GM23338 (cell line): ENCODE measurements at regions not wholly inside any gene's neighbourhood (a gene's known extent, or its start where the extent isn't known, plus 50 kb on each side); places are given as distances from the start of the nearest gene placed in this dataset.

Experiments used
- ATAC-seq: fragments of 200-7000 bp; cut with Tn5 transposase; 3 replicates; pipeline ENCODE4 v1.9.1; 2020
- DNase-seq: peaks from one replicate; pipeline ENCODE4 v3.0.0-alpha.2; 2015; ENCODE audit warnings: low spot score
- H2AFZ ChIP-seq: fragments of 200-600 bp; sonication (generic); 2 replicates; pipeline ENCODE4 v1.8.0; 2016; ENCODE audit warnings: antibody characterized with exemption, mild to moderate bottlenecking, moderate library complexity
- H3F3A ChIP-seq: fragments of 200-600 bp; sonication (generic); replicated peaks from 2 replicates; pipeline ENCODE4 v1.8.0; 2017; ENCODE audit warnings: antibody characterized with exemption, mixed run types, low read depth
- H3K27ac ChIP-seq: fragments of 200-600 bp; sonication (generic); 2 replicates; pipeline ENCODE4 v1.6.1; 2016; ENCODE audit warnings: low read depth
- H3K27me3 ChIP-seq: fragments of 200-600 bp; sonication (generic); 2 replicates; pipeline ENCODE4 v1.8.0; 2016; ENCODE audit warnings: mild to moderate bottlenecking, mixed run types, moderate library complexity; ENCODE audit not compliant: insufficient read depth
- H3K36me3 ChIP-seq: fragments of 200-600 bp; sonication (generic); 2 replicates; pipeline ENCODE4 v1.8.0; 2016; ENCODE audit warnings: mild to moderate bottlenecking; ENCODE audit not compliant: insufficient read depth
- H3K4me1 ChIP-seq: fragments of 200-600 bp; sonication (generic); 2 replicates; pipeline ENCODE4 v1.8.0; 2016; ENCODE audit warnings: mild to moderate bottlenecking, moderate library complexity; ENCODE audit not compliant: insufficient read depth
- H3K4me2 ChIP-seq: fragments of 200-600 bp; sonication (generic); 2 replicates; pipeline ENCODE4 v1.7.1; 2017; ENCODE audit warnings: mixed run types
- H3K4me3 ChIP-seq: fragments of 200-600 bp; sonication (generic); 2 replicates; pipeline ENCODE4 v1.6.1; 2016; ENCODE audit warnings: mixed run types
- H3K79me2 ChIP-seq: fragments of 200-600 bp; sonication (generic); replicated peaks from 2 replicates; pipeline ENCODE4 v1.8.0; 2017; ENCODE audit warnings: mild to moderate bottlenecking; ENCODE audit not compliant: insufficient read depth
- H3K9me2 ChIP-seq: fragments of 200-600 bp; sonication (generic); 2 replicates; pipeline ENCODE4 v1.8.0; 2017; ENCODE audit not compliant: insufficient read depth
- H4K20me1 ChIP-seq: fragments of 200-600 bp; sonication (generic); replicated peaks from 2 replicates; pipeline ENCODE4 v1.8.0; 2017; ENCODE audit warnings: mild to moderate bottlenecking; ENCODE audit not compliant: insufficient read depth
- H3K27ac Mint-ChIP-seq: 2 replicates; pipeline ENCODE4 v1.8.0; 2020; ENCODE audit warnings: inconsistent platforms, mild to moderate bottlenecking, moderate library complexity, mixed read lengths
- H3K27me3 Mint-ChIP-seq: 3 replicates; pipeline ENCODE4 v1.8.0; 2022; ENCODE audit warnings: low read depth, mild to moderate bottlenecking, moderate library complexity, mixed read lengths, inconsistent platforms; ENCODE audit not compliant: insufficient read depth, poor library complexity
- H3K36me3 Mint-ChIP-seq: 3 replicates; pipeline ENCODE4 v1.8.0; 2021; ENCODE audit warnings: low read depth, mild to moderate bottlenecking, inconsistent platforms, moderate library complexity, mixed read lengths
- H3K4me1 Mint-ChIP-seq: 3 replicates; pipeline ENCODE4 v1.8.0; 2020; ENCODE audit warnings: mild to moderate bottlenecking, inconsistent platforms, mixed read lengths
- H3K4me3 Mint-ChIP-seq: 3 replicates; pipeline ENCODE4 v1.8.0; 2021; ENCODE audit warnings: moderate library complexity, mild to moderate bottlenecking, inconsistent platforms, mixed read lengths
- H3K9me3 Mint-ChIP-seq: 3 replicates; pipeline ENCODE4 v1.8.0; 2020; ENCODE audit warnings: moderate library complexity, mild to moderate bottlenecking, inconsistent platforms, mixed read lengths
- CREB1 ChIP-seq: fragments of 250-450 bp; sonication (Bioruptor Pico); IDR thresholded peaks from 2 replicates; pipeline ENCODE4 v1.5.0; 2020; ENCODE audit warnings: low read depth, mild to moderate bottlenecking, moderate library complexity
- EZH2 ChIP-seq: fragments of 200-600 bp; sonication (generic); IDR thresholded peaks from one replicate; pipeline ENCODE4 v1.8.0; 2017; ENCODE audit warnings: antibody characterized with exemption, mild to moderate bottlenecking, low read depth; ENCODE audit not compliant: unreplicated experiment
- EZH2phosphoT487 ChIP-seq: fragments of 200-600 bp; sonication (generic); IDR thresholded peaks from one replicate; pipeline ENCODE4 v1.8.1; 2018; ENCODE audit warnings: antibody characterized with exemption; ENCODE audit not compliant: unreplicated experiment
- JUNB ChIP-seq: IDR thresholded peaks from one replicate; pipeline ENCODE4 v1.6.1; 2016; ENCODE audit warnings: antibody characterized with exemption; ENCODE audit not compliant: unreplicated experiment
- NANOG ChIP-seq: IDR thresholded peaks from 2 replicates; pipeline ENCODE4 v1.6.1; 2016; ENCODE audit warnings: antibody characterized with exemption, borderline replicate concordance
- POLR2AphosphoS5 ChIP-seq: IDR thresholded peaks from 2 replicates; pipeline ENCODE4 v1.6.1; 2016; ENCODE audit warnings: antibody characterized with exemption, low read depth
- STAT1 ChIP-seq: IDR thresholded peaks from one replicate; pipeline ENCODE4 v1.6.1; 2016; ENCODE audit warnings: antibody characterized with exemption; ENCODE audit not compliant: unreplicated experiment
- ZNF114 ChIP-seq: fragments of 250-450 bp; sonication (Bioruptor Pico); IDR thresholded peaks from 2 replicates; pipeline ENCODE4 v1.5.0; 2020; ENCODE audit warnings: mild to moderate bottlenecking, moderate library complexity
- TF ChIP-seq, protein P1 (sequence below): IDR thresholded peaks from one replicate; pipeline ENCODE4 v1.6.1; 2018; ENCODE audit warnings: antibody characterized with exemption; ENCODE audit not compliant: unreplicated experiment
- TF ChIP-seq, protein P2 (sequence below): IDR thresholded peaks from 2 replicates; pipeline ENCODE4 v1.6.1; 2016; ENCODE audit warnings: antibody characterized with exemption
- TF ChIP-seq, protein P3 (sequence below): fragments of 250-450 bp; sonication (Bioruptor Pico); IDR thresholded peaks from 2 replicates; pipeline ENCODE4 v1.5.0; 2020; ENCODE audit warnings: mild to moderate bottlenecking, moderate library complexity
- TF ChIP-seq, protein P4 (sequence below), 2 experiments: fragments of 200-600 bp in 1 of 2; sonication (generic) in 1 of 2; conservative IDR thresholded peaks; 2 replicates each; pipeline versions ENCODE4 v1.5.1 to v1.6.1; 2016 to 2017; ENCODE audit warnings: antibody characterized with exemption in 2 of 2, low read depth in 2 of 2, mild to moderate bottlenecking in 2 of 2, moderate library complexity in 1 of 2

DNA sequence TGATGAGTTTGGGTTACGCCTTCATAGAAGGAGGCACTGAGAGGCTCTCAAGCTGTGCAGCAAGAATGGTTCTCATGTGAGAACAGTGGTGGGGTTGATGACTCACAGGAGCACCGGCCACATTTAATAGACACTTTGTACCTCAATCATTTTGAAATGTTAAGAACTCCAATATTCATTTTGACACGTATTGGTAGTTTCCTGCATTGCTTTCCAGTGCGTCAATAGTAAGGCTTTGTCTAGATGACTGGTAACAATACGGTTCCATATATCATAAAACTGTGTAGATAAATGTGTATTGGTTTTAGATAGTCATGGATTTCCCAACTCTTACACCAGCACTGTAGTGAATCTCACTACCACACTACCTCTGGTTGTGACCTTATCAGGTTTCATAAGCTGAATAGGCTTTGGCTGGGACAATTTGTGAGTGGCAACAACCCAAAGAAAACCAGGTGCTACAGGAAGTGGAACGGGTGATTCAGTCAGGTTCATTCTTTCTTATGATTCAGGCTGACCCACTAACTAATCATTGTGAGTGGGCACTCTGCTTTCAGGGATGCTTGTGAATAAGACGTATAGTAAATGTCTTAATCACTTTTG, 362.6 kb downstream of the KLF5 start:
- ATAC-seq (no peak), DNase-seq (no peak)
- no peaks in the 10 kb centered on the region for H3F3A ChIP-seq
- H3K4me1 Mint-ChIP-seq: no peaks in the 10 kb centered on the region
- no peak overlapping the region for H3K4me3 Mint-ChIP-seq
- no peak overlapping the region for H2AFZ ChIP-seq
- no peak overlapping the region for H3K4me3 ChIP-seq
- H3K36me3 ChIP-seq: no peaks in the 10 kb centered on the region
- no peaks in the 10 kb centered on the region for H3K9me2 ChIP-seq
- no peak overlapping the region for H3K4me2 ChIP-seq
- no peak overlapping the region for H3K27ac Mint-ChIP-seq
- no peaks in the 10 kb centered on the region for H3K4me1 ChIP-seq
- no peaks in the 10 kb centered on the region for H4K20me1 ChIP-seq
- H3K27me3 Mint-ChIP-seq: no peaks in the 10 kb centered on the region
- no peak for TF ChIP-seq NANOG
- TF ChIP-seq, protein P1, sequence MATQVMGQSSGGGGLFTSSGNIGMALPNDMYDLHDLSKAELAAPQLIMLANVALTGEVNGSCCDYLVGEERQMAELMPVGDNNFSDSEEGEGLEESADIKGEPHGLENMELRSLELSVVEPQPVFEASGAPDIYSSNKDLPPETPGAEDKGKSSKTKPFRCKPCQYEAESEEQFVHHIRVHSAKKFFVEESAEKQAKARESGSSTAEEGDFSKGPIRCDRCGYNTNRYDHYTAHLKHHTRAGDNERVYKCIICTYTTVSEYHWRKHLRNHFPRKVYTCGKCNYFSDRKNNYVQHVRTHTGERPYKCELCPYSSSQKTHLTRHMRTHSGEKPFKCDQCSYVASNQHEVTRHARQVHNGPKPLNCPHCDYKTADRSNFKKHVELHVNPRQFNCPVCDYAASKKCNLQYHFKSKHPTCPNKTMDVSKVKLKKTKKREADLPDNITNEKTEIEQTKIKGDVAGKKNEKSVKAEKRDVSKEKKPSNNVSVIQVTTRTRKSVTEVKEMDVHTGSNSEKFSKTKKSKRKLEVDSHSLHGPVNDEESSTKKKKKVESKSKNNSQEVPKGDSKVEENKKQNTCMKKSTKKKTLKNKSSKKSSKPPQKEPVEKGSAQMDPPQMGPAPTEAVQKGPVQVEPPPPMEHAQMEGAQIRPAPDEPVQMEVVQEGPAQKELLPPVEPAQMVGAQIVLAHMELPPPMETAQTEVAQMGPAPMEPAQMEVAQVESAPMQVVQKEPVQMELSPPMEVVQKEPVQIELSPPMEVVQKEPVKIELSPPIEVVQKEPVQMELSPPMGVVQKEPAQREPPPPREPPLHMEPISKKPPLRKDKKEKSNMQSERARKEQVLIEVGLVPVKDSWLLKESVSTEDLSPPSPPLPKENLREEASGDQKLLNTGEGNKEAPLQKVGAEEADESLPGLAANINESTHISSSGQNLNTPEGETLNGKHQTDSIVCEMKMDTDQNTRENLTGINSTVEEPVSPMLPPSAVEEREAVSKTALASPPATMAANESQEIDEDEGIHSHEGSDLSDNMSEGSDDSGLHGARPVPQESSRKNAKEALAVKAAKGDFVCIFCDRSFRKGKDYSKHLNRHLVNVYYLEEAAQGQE: no peak
- TF ChIP-seq EZH2: no peak
- TF ChIP-seq, protein P2, sequence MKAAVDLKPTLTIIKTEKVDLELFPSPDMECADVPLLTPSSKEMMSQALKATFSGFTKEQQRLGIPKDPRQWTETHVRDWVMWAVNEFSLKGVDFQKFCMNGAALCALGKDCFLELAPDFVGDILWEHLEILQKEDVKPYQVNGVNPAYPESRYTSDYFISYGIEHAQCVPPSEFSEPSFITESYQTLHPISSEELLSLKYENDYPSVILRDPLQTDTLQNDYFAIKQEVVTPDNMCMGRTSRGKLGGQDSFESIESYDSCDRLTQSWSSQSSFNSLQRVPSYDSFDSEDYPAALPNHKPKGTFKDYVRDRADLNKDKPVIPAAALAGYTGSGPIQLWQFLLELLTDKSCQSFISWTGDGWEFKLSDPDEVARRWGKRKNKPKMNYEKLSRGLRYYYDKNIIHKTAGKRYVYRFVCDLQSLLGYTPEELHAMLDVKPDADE: no peak
- no peak for TF ChIP-seq JUNB
- TF ChIP-seq, protein P3, sequence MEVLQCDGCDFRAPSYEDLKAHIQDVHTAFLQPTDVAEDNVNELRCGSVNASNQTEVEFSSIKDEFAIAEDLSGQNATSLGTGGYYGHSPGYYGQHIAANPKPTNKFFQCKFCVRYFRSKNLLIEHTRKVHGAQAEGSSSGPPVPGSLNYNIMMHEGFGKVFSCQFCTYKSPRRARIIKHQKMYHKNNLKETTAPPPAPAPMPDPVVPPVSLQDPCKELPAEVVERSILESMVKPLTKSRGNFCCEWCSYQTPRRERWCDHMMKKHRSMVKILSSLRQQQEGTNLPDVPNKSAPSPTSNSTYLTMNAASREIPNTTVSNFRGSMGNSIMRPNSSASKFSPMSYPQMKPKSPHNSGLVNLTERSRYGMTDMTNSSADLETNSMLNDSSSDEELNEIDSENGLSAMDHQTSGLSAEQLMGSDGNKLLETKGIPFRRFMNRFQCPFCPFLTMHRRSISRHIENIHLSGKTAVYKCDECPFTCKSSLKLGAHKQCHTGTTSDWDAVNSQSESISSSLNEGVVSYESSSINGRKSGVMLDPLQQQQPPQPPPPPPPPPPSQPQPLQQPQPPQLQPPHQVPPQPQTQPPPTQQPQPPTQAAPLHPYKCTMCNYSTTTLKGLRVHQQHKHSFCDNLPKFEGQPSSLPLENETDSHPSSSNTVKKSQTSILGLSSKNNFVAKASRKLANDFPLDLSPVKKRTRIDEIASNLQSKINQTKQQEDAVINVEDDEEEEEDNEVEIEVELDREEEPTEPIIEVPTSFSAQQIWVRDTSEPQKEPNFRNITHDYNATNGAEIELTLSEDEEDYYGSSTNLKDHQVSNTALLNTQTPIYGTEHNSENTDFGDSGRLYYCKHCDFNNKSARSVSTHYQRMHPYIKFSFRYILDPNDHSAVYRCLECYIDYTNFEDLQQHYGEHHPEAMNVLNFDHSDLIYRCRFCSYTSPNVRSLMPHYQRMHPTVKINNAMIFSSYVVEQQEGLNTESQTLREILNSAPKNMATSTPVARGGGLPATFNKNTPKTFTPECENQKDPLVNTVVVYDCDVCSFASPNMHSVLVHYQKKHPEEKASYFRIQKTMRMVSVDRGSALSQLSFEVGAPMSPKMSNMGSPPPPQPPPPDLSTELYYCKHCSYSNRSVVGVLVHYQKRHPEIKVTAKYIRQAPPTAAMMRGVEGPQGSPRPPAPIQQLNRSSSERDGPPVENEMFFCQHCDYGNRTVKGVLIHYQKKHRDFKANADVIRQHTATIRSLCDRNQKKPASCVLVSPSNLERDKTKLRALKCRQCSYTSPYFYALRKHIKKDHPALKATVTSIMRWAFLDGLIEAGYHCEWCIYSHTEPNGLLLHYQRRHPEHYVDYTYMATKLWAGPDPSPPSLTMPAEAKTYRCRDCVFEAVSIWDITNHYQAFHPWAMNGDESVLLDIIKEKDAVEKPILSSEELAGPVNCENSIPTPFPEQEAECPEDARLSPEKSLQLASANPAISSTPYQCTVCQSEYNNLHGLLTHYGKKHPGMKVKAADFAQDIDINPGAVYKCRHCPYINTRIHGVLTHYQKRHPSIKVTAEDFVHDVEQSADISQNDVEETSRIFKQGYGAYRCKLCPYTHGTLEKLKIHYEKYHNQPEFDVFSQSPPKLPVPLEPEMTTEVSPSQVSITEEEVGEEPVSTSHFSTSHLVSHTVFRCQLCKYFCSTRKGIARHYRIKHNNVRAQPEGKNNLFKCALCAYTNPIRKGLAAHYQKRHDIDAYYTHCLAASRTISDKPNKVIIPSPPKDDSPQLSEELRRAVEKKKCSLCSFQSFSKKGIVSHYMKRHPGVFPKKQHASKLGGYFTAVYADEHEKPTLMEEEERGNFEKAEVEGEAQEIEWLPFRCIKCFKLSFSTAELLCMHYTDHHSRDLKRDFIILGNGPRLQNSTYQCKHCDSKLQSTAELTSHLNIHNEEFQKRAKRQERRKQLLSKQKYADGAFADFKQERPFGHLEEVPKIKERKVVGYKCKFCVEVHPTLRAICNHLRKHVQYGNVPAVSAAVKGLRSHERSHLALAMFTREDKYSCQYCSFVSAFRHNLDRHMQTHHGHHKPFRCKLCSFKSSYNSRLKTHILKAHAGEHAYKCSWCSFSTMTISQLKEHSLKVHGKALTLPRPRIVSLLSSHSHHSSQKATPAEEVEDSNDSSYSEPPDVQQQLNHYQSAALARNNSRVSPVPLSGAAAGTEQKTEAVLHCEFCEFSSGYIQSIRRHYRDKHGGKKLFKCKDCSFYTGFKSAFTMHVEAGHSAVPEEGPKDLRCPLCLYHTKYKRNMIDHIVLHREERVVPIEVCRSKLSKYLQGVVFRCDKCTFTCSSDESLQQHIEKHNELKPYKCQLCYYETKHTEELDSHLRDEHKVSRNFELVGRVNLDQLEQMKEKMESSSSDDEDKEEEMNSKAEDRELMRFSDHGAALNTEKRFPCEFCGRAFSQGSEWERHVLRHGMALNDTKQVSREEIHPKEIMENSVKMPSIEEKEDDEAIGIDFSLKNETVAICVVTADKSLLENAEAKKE: no peak
- no peak for TF ChIP-seq ZNF114
- no peak for TF ChIP-seq STAT1
- TF ChIP-seq POLR2AphosphoS5: no peak
- TF ChIP-seq, protein P4, sequence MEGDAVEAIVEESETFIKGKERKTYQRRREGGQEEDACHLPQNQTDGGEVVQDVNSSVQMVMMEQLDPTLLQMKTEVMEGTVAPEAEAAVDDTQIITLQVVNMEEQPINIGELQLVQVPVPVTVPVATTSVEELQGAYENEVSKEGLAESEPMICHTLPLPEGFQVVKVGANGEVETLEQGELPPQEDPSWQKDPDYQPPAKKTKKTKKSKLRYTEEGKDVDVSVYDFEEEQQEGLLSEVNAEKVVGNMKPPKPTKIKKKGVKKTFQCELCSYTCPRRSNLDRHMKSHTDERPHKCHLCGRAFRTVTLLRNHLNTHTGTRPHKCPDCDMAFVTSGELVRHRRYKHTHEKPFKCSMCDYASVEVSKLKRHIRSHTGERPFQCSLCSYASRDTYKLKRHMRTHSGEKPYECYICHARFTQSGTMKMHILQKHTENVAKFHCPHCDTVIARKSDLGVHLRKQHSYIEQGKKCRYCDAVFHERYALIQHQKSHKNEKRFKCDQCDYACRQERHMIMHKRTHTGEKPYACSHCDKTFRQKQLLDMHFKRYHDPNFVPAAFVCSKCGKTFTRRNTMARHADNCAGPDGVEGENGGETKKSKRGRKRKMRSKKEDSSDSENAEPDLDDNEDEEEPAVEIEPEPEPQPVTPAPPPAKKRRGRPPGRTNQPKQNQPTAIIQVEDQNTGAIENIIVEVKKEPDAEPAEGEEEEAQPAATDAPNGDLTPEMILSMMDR (conservative IDR thresholded peaks at IDR 0.05; ENCODE audit: low read depth in 2 of 2): no peak
- TF ChIP-seq EZH2phosphoT487: no peak
- TF ChIP-seq CREB1 (CRISPR knock-in tag): no peak
- H3K27ac ChIP-seq: no peak overlapping the region
- H3K9me3 Mint-ChIP-seq: no peaks in the 10 kb centered on the region
- H3K79me2 ChIP-seq: no peaks in the 10 kb centered on the region
- no peaks in the 10 kb centered on the region for H3K36me3 Mint-ChIP-seq
- H3K27me3 ChIP-seq: no peaks in the 10 kb centered on the region
